BLaER1 (cell line): ENCODE measurements at regions not wholly inside any gene's neighbourhood (a gene's known extent, or its start where the extent isn't known, plus 50 kb on each side); places are given as distances from the start of the nearest gene placed in this dataset.

Source experiments
- H3K27ac ChIP-seq: shearing (Covaris generic); formaldehyde crosslinking; 2 replicates; pipeline ENCODE4 v1.8.1; 2022
- H3K27me3 ChIP-seq: shearing (Covaris generic); formaldehyde crosslinking; 2 replicates; pipeline ENCODE4 v1.8.1; 2022
- H3K36me3 ChIP-seq: shearing (Covaris generic); formaldehyde crosslinking; 2 replicates; pipeline ENCODE4 v1.8.1; 2022
- H3K4me1 ChIP-seq: shearing (Covaris generic); formaldehyde crosslinking; 2 replicates; pipeline ENCODE4 v1.8.1; 2022
- H3K4me2 ChIP-seq: shearing (Covaris generic); formaldehyde crosslinking; 2 replicates; pipeline ENCODE4 v1.8.1; 2022
- H3K4me3 ChIP-seq: shearing (Covaris generic); formaldehyde crosslinking; 2 replicates; pipeline ENCODE4 v1.8.1; 2022
- H3K9ac ChIP-seq: shearing (Covaris generic); formaldehyde crosslinking; 2 replicates; pipeline ENCODE4 v1.8.1; 2022
- H3K9me3 ChIP-seq: shearing (Covaris generic); formaldehyde crosslinking; 2 replicates; pipeline ENCODE4 v1.8.1; 2022
- H4K20me1 ChIP-seq: shearing (Covaris generic); formaldehyde crosslinking; 2 replicates; pipeline ENCODE4 v1.8.1; 2022
- Cebpa-rat ChIP-seq: shearing (Covaris generic); IDR thresholded peaks from 2 replicates; pipeline ENCODE4 v1.8.1; 2022

- H4K20me1 ChIP-seq = no peaks in the 10 kb centered on the region
- H3K4me1 ChIP-seq = peaks cover 6% of the 10 kb centered on the region
- H3K27me3 ChIP-seq = no peaks in the 10 kb centered on the region
- no peak overlapping the region for H3K4me3 ChIP-seq
- H3K4me2 ChIP-seq = no peak overlapping the region
- H3K9ac ChIP-seq = no peak overlapping the region
- no peak for TF ChIP-seq Cebpa-rat
- no peaks in the 10 kb centered on the region for H3K36me3 ChIP-seq
- no peak overlapping the region for H3K27ac ChIP-seq
- no peaks in the 10 kb centered on the region for H3K9me3 ChIP-seq
These were observed 370.3 kb upstream of the DPPA4 start for GRCh38 chr3:109707617-109708016.

- no peaks in the 10 kb centered on the region for H4K20me1 ChIP-seq
- no peaks in the 10 kb centered on the region for H3K36me3 ChIP-seq
- no peak overlapping the region for H3K27ac ChIP-seq
- TF ChIP-seq Cebpa-rat = no peak
- no peaks in the 10 kb centered on the region for H3K27me3 ChIP-seq
- no peaks in the 10 kb centered on the region for H3K9me3 ChIP-seq
- no peak overlapping the region for H3K4me2 ChIP-seq
- H3K4me3 ChIP-seq = no peak overlapping the region
- H3K4me1 ChIP-seq = no peaks in the 10 kb centered on the region
- no peak overlapping the region for H3K9ac ChIP-seq
These were observed 375.9 kb upstream of the DPPA4 start for GRCh38 chr3:109713288-109713687.

GRCh38 chr3:109715707-109716106 is 378.4 kb upstream of the DPPA4 start:
- no peaks in the 10 kb centered on the region for H3K27me3 ChIP-seq

GRCh38 chr3:109718850-109719249 is 381.5 kb upstream of the DPPA4 start:
- Histone ChIP-seq H3K27ac (no peak overlapping the region), H3K27me3 (no peaks in the 10 kb centered on the region), H3K36me3 (no peaks in the 10 kb centered on the region)

More at GRCh38 chr3:109715707-109716106, 378.4 kb upstream of the DPPA4 start:
- Histone ChIP-seq H3K9ac (no peak overlapping the region), H3K4me1 (no peaks in the 10 kb centered on the region), H3K9me3 (no peaks in the 10 kb centered on the region), H4K20me1 (no peaks in the 10 kb centered on the region), H3K4me3 (no peak overlapping the region), H3K27ac (no peak overlapping the region), H3K4me2 (no peak overlapping the region), H3K36me3 (no peaks in the 10 kb centered on the region)
- no peak for TF ChIP-seq Cebpa-rat

GRCh38 chr3:109728861-109729494 is 391.6 kb upstream of the DPPA4 start:
- Histone ChIP-seq H3K9ac (no peak overlapping the region), H4K20me1 (no peaks in the 10 kb centered on the region), H3K4me1 (no peaks in the 10 kb centered on the region), H3K4me3 (no peak overlapping the region), H3K4me2 (no peak overlapping the region), H3K36me3 (no peaks in the 10 kb centered on the region), H3K27ac (no peak overlapping the region), H3K9me3 (no peaks in the 10 kb centered on the region), H3K27me3 (no peaks in the 10 kb centered on the region)
- no peak for TF ChIP-seq Cebpa-rat

More at GRCh38 chr3:109718850-109719249, 381.5 kb upstream of the DPPA4 start:
- Histone ChIP-seq H3K4me3 (no peak overlapping the region), H4K20me1 (no peaks in the 10 kb centered on the region), H3K4me2 (no peak overlapping the region), H3K9ac (no peak overlapping the region), H3K4me1 (no peaks in the 10 kb centered on the region), H3K9me3 (no peaks in the 10 kb centered on the region)
- TF ChIP-seq Cebpa-rat = no peak

GRCh38 chr3:109731639-109732473 is 394.5 kb upstream of the DPPA4 start:
- H3K4me1 ChIP-seq = no peaks in the 10 kb centered on the region
- no peak for TF ChIP-seq Cebpa-rat
- H3K9ac ChIP-seq = no peak overlapping the region
- no peak overlapping the region for H3K4me3 ChIP-seq
- H3K27ac ChIP-seq = no peak overlapping the region
- H3K4me2 ChIP-seq = no peak overlapping the region
- no peaks in the 10 kb centered on the region for H3K36me3 ChIP-seq
- peaks cover 9% of the 10 kb centered on the region for H3K9me3 ChIP-seq
- no peaks in the 10 kb centered on the region for H4K20me1 ChIP-seq
- H3K27me3 ChIP-seq = no peaks in the 10 kb centered on the region

- Histone ChIP-seq H3K9ac (no peak overlapping the region), H3K4me3 (no peak overlapping the region)
- no peak for TF ChIP-seq Cebpa-rat
These were observed 406.6 kb upstream of the DPPA4 start for GRCh38 chr3:109743981-109744380.

GRCh38 chr3:109772520-109772919 is 435.2 kb upstream of the DPPA4 start:
- H3K9ac ChIP-seq = no peak overlapping the region
- H3K4me3 ChIP-seq = no peak overlapping the region
- H3K27me3 ChIP-seq = no peaks in the 10 kb centered on the region
- H4K20me1 ChIP-seq = no peaks in the 10 kb centered on the region
- TF ChIP-seq Cebpa-rat = no peak
- no peaks in the 10 kb centered on the region for H3K9me3 ChIP-seq
- no peak overlapping the region for H3K4me2 ChIP-seq
- no peaks in the 10 kb centered on the region for H3K4me1 ChIP-seq
- H3K27ac ChIP-seq = no peak overlapping the region
- H3K36me3 ChIP-seq = no peaks in the 10 kb centered on the region

More at GRCh38 chr3:109743981-109744380, 406.6 kb upstream of the DPPA4 start:
- no peaks in the 10 kb centered on the region for H3K4me1 ChIP-seq
- H3K36me3 ChIP-seq = no peaks in the 10 kb centered on the region
- no peak overlapping the region for H3K4me2 ChIP-seq
- H3K9me3 ChIP-seq = no peaks in the 10 kb centered on the region
- no peaks in the 10 kb centered on the region for H4K20me1 ChIP-seq
- H3K27me3 ChIP-seq = no peaks in the 10 kb centered on the region
- H3K27ac ChIP-seq = no peak overlapping the region

- Histone ChIP-seq H3K9me3 (peaks cover 4% of the 10 kb centered on the region; the same call in 1 of the 2 replicates), H4K20me1 (no peaks in the 10 kb centered on the region), H3K36me3 (no peaks in the 10 kb centered on the region), H3K9ac (no peak overlapping the region), H3K4me1 (no peaks in the 10 kb centered on the region), H3K4me2 (no peak overlapping the region), H3K27me3 (no peaks in the 10 kb centered on the region), H3K27ac (no peak overlapping the region), H3K4me3 (no peak overlapping the region)
- no peak for TF ChIP-seq Cebpa-rat
These were observed 436.8 kb upstream of the DPPA4 start for GRCh38 chr3:109774108-109774507.

GRCh38 chr3:109784285-109784684 is 446.9 kb upstream of the DPPA4 start:
- Histone ChIP-seq H3K4me2 (no peak overlapping the region), H3K9me3 (0 out of 2 replicates have a peak, but pooled peaks cover 5% of the 10 kb centered on the region), H3K4me1 (no peaks in the 10 kb centered on the region), H3K36me3 (no peaks in the 10 kb centered on the region), H3K9ac (no peak overlapping the region), H3K27ac (no peak overlapping the region), H4K20me1 (no peaks in the 10 kb centered on the region), H3K4me3 (no peak overlapping the region), H3K27me3 (no peaks in the 10 kb centered on the region)
- TF ChIP-seq Cebpa-rat = no peak
